HUES6 (cell line): ENCODE measurements at regions not wholly inside any gene's neighbourhood (a gene's known extent, or its start where the extent isn't known, plus 50 kb on each side); places are given as distances from the start of the nearest gene placed in this dataset.

ENCODE experiments used
- H3K27ac ChIP-seq: 2 replicates; pipeline ENCODE4 v1.7.0; 2013; ENCODE audit warnings: low read depth, mild to moderate bottlenecking, low read length, inconsistent platforms
- H3K27me3 ChIP-seq: 2 replicates; pipeline ENCODE4 v1.6.1; 2013; ENCODE audit warnings: low read length; ENCODE audit not compliant: control insufficient read depth, insufficient read depth
- H3K36me3 ChIP-seq: 2 replicates; pipeline ENCODE4 v1.6.1; 2013; ENCODE audit warnings: low read length; ENCODE audit not compliant: control insufficient read depth, insufficient read depth
- H3K4me1 ChIP-seq: 2 replicates; pipeline ENCODE4 v1.6.1; 2013; ENCODE audit warnings: low read length; ENCODE audit not compliant: control insufficient read depth, insufficient read depth
- H3K4me3 ChIP-seq: 2 replicates; pipeline ENCODE4 v1.5.1; 2013; ENCODE audit warnings: low read depth, low read length
- H3K9ac ChIP-seq: one replicate; pipeline ENCODE4 v1.6.1; 2013; ENCODE audit warnings: mild to moderate bottlenecking, low read length
- H3K9me3 ChIP-seq: 2 replicates; pipeline ENCODE4 v1.6.1; 2013; ENCODE audit warnings: low read depth, low read length; ENCODE audit not compliant: control insufficient read depth, insufficient read depth

- Histone ChIP-seq H3K4me3 (no peak overlapping the region), H3K4me1 (no peaks in the 10 kb centered on the region), H3K27ac (no peak overlapping the region), H3K9ac (no peak overlapping the region), H3K9me3 (no peaks in the 10 kb centered on the region), H3K36me3 (no peaks in the 10 kb centered on the region), H3K27me3 (no peaks in the 10 kb centered on the region)
These were observed 138.5 kb upstream of the DACH1 start for GRCh38 chr13:72005455-72005854.

- H3K9ac ChIP-seq = no peak overlapping the region
These were observed 137.9 kb upstream of the DACH1 start for GRCh38 chr13:72004784-72005374.

GRCh38 chr13:72004246-72004645 is 137.2 kb upstream of the DACH1 start:
- H3K27ac ChIP-seq = no peak overlapping the region
- H3K9ac ChIP-seq = no peak overlapping the region
- no peak overlapping the region for H3K4me3 ChIP-seq
- H3K27me3 ChIP-seq = no peaks in the 10 kb centered on the region
- H3K4me1 ChIP-seq = no peaks in the 10 kb centered on the region
- H3K36me3 ChIP-seq = no peaks in the 10 kb centered on the region
- H3K9me3 ChIP-seq = no peaks in the 10 kb centered on the region

More at GRCh38 chr13:72004784-72005374, 137.9 kb upstream of the DACH1 start:
- no peaks in the 10 kb centered on the region for H3K4me1 ChIP-seq
- no peaks in the 10 kb centered on the region for H3K36me3 ChIP-seq
- H3K27ac ChIP-seq = no peak overlapping the region
- H3K9me3 ChIP-seq = no peaks in the 10 kb centered on the region
- no peaks in the 10 kb centered on the region for H3K27me3 ChIP-seq
- H3K4me3 ChIP-seq = no peak overlapping the region

- H3K27ac ChIP-seq = no peak overlapping the region
These were observed 131.2 kb upstream of the DACH1 start for GRCh38 chr13:71998223-71998622.

GRCh38 chr13:71979616-71980015 is 112.6 kb upstream of the DACH1 start:
- no peaks in the 10 kb centered on the region for H3K36me3 ChIP-seq
- peaks cover 6% of the 10 kb centered on the region for H3K4me1 ChIP-seq
- no peaks in the 10 kb centered on the region for H3K9me3 ChIP-seq
- no peak overlapping the region for H3K4me3 ChIP-seq
- no peak overlapping the region for H3K27ac ChIP-seq
- H3K9ac ChIP-seq = no peak overlapping the region
- no peaks in the 10 kb centered on the region for H3K27me3 ChIP-seq

More at GRCh38 chr13:71998223-71998622, 131.2 kb upstream of the DACH1 start:
- Histone ChIP-seq H3K27me3 (no peaks in the 10 kb centered on the region), H3K9ac (no peak overlapping the region), H3K36me3 (no peaks in the 10 kb centered on the region), H3K4me1 (no peaks in the 10 kb centered on the region), H3K9me3 (no peaks in the 10 kb centered on the region), H3K4me3 (no peak overlapping the region)

GRCh38 chr13:71977028-71977427 is 110.0 kb upstream of the DACH1 start:
- Histone ChIP-seq H3K36me3 (no peaks in the 10 kb centered on the region), H3K27ac (no peak overlapping the region), H3K4me3 (no peak overlapping the region), H3K9me3 (no peaks in the 10 kb centered on the region), H3K9ac (no peak overlapping the region), H3K27me3 (no peaks in the 10 kb centered on the region), H3K4me1 (peaks cover 6% of the 10 kb centered on the region)

GRCh38 chr13:71967990-71968389 is 101.0 kb upstream of the DACH1 start:
- Histone ChIP-seq H3K36me3 (no peaks in the 10 kb centered on the region), H3K9ac (no peak overlapping the region), H3K4me1 (peaks cover 9% of the 10 kb centered on the region), H3K27ac (no peak overlapping the region), H3K9me3 (no peaks in the 10 kb centered on the region), H3K27me3 (no peaks in the 10 kb centered on the region), H3K4me3 (no peak overlapping the region)

- H3K4me1 ChIP-seq = peaks cover 9% of the 10 kb centered on the region
- no peaks in the 10 kb centered on the region for H3K36me3 ChIP-seq
- H3K9me3 ChIP-seq = no peaks in the 10 kb centered on the region
- H3K27me3 ChIP-seq = no peaks in the 10 kb centered on the region
- no peak overlapping the region for H3K27ac ChIP-seq
- no peak overlapping the region for H3K4me3 ChIP-seq
- no peak overlapping the region for H3K9ac ChIP-seq
These were observed 97.6 kb upstream of the DACH1 start for GRCh38 chr13:71964491-71965100.

- Histone ChIP-seq H3K4me3 (no peak overlapping the region), H3K9ac (no peak overlapping the region), H3K36me3 (no peaks in the 10 kb centered on the region), H3K27ac (no peak overlapping the region), H3K27me3 (no peaks in the 10 kb centered on the region), H3K9me3 (no peaks in the 10 kb centered on the region), H3K4me1 (peaks cover under 1% of the 10 kb centered on the region; the same call in 1 of the 2 replicates)
These were observed 95.7 kb upstream of the DACH1 start for GRCh38 chr13:71962735-71963134.

- no peaks in the 10 kb centered on the region for H3K27me3 ChIP-seq
- no peaks in the 10 kb centered on the region for H3K36me3 ChIP-seq
- H3K27ac ChIP-seq = no peak overlapping the region
- H3K9ac ChIP-seq = no peak overlapping the region
- H3K4me1 ChIP-seq = no peaks in the 10 kb centered on the region
- H3K4me3 ChIP-seq = no peak overlapping the region
- H3K9me3 ChIP-seq = no peaks in the 10 kb centered on the region
These were observed 95.1 kb upstream of the DACH1 start for GRCh38 chr13:71962126-71962525.

GRCh38 chr13:71949441-71949840 is 82.4 kb upstream of the DACH1 start:
- no peak overlapping the region for H3K4me3 ChIP-seq
- H3K9ac ChIP-seq = no peak overlapping the region
- no peaks in the 10 kb centered on the region for H3K27me3 ChIP-seq
- no peak overlapping the region for H3K27ac ChIP-seq
- no peaks in the 10 kb centered on the region for H3K9me3 ChIP-seq
- H3K4me1 ChIP-seq = no peaks in the 10 kb centered on the region
- H3K36me3 ChIP-seq = no peaks in the 10 kb centered on the region
